PC-3 (cell line): ENCODE measurements at regions not wholly inside any gene's neighbourhood (a gene's known extent, or its start where the extent isn't known, plus 50 kb on each side); places are given as distances from the start of the nearest gene placed in this dataset.
A peak's percentile ranks its signal among the peaks of the same experiment; 100 is the strongest.

Source experiments
- EZH2phosphoT487 ChIP-seq: fragments of 300-600 bp; sonication (generic); IDR thresholded peaks from 2 replicates; pipeline ENCODE4 v1.6.1; 2018; ENCODE audit warnings: mild to moderate bottlenecking, antibody characterized with exemption, low read length, borderline replicate concordance
- TF ChIP-seq, protein P1 (sequence below): fragments of 300-600 bp; sonication (generic); conservative IDR thresholded peaks from 2 replicates; pipeline ENCODE4 v1.5.1; 2017; ENCODE audit warnings: antibody characterized with exemption, low read depth, mild to moderate bottlenecking, low read length

DNA sequence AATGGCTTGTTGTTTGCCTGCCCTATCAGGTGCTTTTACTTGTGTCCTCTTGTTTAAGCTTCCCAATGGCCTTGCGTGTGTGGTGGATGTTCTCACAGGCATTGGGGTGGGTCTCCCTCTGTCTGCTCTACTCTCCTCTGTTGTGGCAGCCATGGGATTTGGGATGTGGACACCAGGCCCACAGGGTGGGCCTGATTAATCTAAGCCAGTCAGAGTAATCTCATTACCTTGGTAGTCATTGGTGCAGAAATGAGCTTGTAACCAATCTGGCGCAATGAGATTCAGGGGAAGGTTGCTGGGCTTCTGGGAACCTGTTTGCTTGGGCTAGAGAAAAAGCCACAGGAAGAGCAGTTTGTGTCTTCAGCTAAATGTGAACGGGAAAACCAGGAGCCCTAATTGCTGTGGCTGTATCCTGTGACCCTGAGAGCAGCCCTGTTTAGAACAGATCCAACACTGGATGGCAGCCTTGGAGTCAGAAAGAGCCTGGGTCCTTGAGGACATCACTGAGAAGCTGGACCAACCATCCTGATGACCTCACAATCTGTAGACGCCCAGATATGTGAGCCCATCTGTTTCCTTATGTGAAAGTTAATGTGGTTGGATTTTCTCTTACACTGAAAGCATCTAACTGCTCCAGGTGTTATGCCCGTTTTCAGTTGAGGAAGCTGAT lies 157.3 kb upstream of the UBE2E1 start:
- TF ChIP-seq, protein P1, sequence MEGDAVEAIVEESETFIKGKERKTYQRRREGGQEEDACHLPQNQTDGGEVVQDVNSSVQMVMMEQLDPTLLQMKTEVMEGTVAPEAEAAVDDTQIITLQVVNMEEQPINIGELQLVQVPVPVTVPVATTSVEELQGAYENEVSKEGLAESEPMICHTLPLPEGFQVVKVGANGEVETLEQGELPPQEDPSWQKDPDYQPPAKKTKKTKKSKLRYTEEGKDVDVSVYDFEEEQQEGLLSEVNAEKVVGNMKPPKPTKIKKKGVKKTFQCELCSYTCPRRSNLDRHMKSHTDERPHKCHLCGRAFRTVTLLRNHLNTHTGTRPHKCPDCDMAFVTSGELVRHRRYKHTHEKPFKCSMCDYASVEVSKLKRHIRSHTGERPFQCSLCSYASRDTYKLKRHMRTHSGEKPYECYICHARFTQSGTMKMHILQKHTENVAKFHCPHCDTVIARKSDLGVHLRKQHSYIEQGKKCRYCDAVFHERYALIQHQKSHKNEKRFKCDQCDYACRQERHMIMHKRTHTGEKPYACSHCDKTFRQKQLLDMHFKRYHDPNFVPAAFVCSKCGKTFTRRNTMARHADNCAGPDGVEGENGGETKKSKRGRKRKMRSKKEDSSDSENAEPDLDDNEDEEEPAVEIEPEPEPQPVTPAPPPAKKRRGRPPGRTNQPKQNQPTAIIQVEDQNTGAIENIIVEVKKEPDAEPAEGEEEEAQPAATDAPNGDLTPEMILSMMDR: peak; percentile 44; the same call in 1 of the 2 replicates
- TF ChIP-seq EZH2phosphoT487: no peak
